Suprapubic skin (tissue), 4 donors: ENCODE measurements at regions not wholly inside any gene's neighbourhood (a gene's known extent, or its start where the extent isn't known, plus 50 kb on each side); places are given as distances from the start of the nearest gene placed in this dataset.

Experiments
- DNase-seq, 2 donors: peaks; one replicate each; pipeline ENCODE4 v3.0.0-alpha.2; 2019; ENCODE audit warnings: low spot score in 2 of 2
- H3K27ac ChIP-seq: fragments of 200-600 bp; sonication (generic); one replicate; pipeline ENCODE4 v1.5.1; 2019
- H3K27me3 ChIP-seq: fragments of 200-600 bp; sonication (generic); one replicate; pipeline ENCODE4 v1.5.1; 2019
- H3K36me3 ChIP-seq: fragments of 200-600 bp; sonication (generic); one replicate; pipeline ENCODE4 v1.5.1; 2019
- H3K4me1 ChIP-seq: fragments of 200-600 bp; sonication (generic); one replicate; pipeline ENCODE4 v1.5.1; 2019
- H3K4me3 ChIP-seq: fragments of 200-600 bp; sonication (generic); one replicate; pipeline ENCODE4 v1.5.1; 2019; ENCODE audit warnings: mild to moderate bottlenecking
- H3K9me3 ChIP-seq: fragments of 200-600 bp; sonication (generic); one replicate; pipeline ENCODE4 v1.5.1; 2019
- CTCF ChIP-seq, 2 donors: fragments of 200-600 bp in 1 of 2; fragments of 450-650 bp in 1 of 2; sonication (generic) in 1 of 2; IDR thresholded peaks; one replicate each; pipeline ENCODE4 v1.5.1; 2016 to 2019; ENCODE audit warnings: antibody characterized with exemption in 2 of 2, mild to moderate bottlenecking in 1 of 2, moderate library complexity in 1 of 2
- EP300 ChIP-seq: sonication (generic); formaldehyde crosslinking; IDR thresholded peaks from one replicate; pipeline ENCODE4 v1.6.1; 2017; ENCODE audit warnings: antibody characterized with exemption
- POLR2A ChIP-seq, 2 donors: fragments of 450-650 bp; IDR thresholded peaks; one replicate each; pipeline ENCODE4 v1.6.1; 2017; ENCODE audit warnings: antibody characterized with exemption in 2 of 2, mild to moderate bottlenecking in 2 of 2, moderate library complexity in 2 of 2
- POLR2AphosphoS5 ChIP-seq, 3 donors: sonication (generic); formaldehyde crosslinking; IDR thresholded peaks; one replicate each; pipeline ENCODE4 v1.6.1; 2017; ENCODE audit warnings: antibody characterized with exemption in 3 of 3
- WGBS: methylation state at CpG from one replicate; pipeline ENCODE4 v1.1.5; 2018; 5-methylcytosine and 5-hydroxymethylcytosine counted together

- peaks cover 23% of the 10 kb centered on the region for H3K4me1 ChIP-seq
- H3K27me3 ChIP-seq, result no peaks in the 10 kb centered on the region
- H3K27ac ChIP-seq, result no peak overlapping the region
- H3K4me3 ChIP-seq, result no peak overlapping the region
- no peak for DNase-seq
- H3K36me3 ChIP-seq, result no peaks in the 10 kb centered on the region
- WGBS, result 95% methylated on average over 1 of the region's 1 CpG
- no peaks in the 10 kb centered on the region for H3K9me3 ChIP-seq
- no peak for TF ChIP-seq POLR2A (IDR thresholded peaks at IDR 0.05)
- no peak for TF ChIP-seq EP300
- TF ChIP-seq POLR2AphosphoS5 (IDR thresholded peaks at IDR 0.05), result no peak
- TF ChIP-seq CTCF (IDR thresholded peaks at IDR 0.05), result no peak
These were observed 556.3 kb upstream of the KLF4 start for GRCh38 chr9:108045851-108046250.

DNA sequence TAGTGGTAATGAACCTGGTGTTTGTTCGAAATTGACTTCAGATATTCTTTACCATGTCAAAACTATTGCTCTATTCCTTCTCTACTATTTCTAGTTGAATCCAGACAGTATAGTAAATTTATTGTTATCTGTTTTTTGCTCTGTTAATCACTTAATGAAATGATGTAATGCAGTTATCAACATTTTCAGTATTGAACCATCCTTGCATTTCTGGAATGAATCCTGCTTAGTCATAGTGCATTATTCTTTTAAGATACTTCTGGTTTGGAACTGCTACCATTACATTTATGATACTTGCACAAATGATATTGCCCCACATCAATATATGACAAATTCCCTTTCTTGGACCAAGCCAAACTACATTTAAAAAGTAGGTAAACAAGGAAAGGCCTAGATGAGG, 554.0 kb upstream of the KLF4 start:
- TF ChIP-seq POLR2AphosphoS5 (IDR thresholded peaks at IDR 0.05) (no peak), CTCF (IDR thresholded peaks at IDR 0.05) (no peak), EP300 (no peak), POLR2A (IDR thresholded peaks at IDR 0.05) (no peak)
- Histone ChIP-seq H3K36me3 (no peaks in the 10 kb centered on the region), H3K9me3 (no peaks in the 10 kb centered on the region), H3K4me1 (peaks cover 13% of the 10 kb centered on the region), H3K4me3 (no peak overlapping the region), H3K27ac (no peak overlapping the region), H3K27me3 (no peaks in the 10 kb centered on the region)
- DNase-seq, result no peak
- WGBS, result 86% methylated on average over 1 of the region's 1 CpG

DNA sequence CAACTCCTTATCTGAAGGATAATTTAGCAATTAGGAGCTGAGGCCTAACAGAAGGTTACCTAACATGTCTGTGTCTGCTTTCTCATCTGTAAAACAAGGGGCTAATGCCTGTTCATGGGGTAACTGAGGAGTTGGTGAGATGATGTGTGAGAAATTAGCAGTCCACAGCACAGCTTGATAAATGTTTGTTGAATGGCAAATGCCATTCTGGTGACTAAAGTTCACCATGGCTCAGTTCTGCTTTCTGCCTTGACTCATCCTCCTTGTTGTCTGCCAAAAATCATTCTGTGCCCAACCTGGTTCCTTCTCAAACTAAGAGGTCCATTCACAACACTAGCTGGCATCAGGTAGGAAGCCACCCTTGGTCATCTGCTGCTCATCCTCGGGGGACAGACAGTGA, 552.0 kb upstream of the KLF4 start:
- 88% methylated on average over 1 of the region's 1 CpG for WGBS
- no peak overlapping the region for H3K4me3 ChIP-seq
- H3K36me3 ChIP-seq, result no peaks in the 10 kb centered on the region
- no peaks in the 10 kb centered on the region for H3K9me3 ChIP-seq
- DNase-seq, result no peak
- H3K4me1 ChIP-seq, result peaks cover 10% of the 10 kb centered on the region
- H3K27me3 ChIP-seq, result no peaks in the 10 kb centered on the region
- H3K27ac ChIP-seq, result no peak overlapping the region
- TF ChIP-seq POLR2A (IDR thresholded peaks at IDR 0.05), result no peak
- no peak for TF ChIP-seq POLR2AphosphoS5 (IDR thresholded peaks at IDR 0.05)
- TF ChIP-seq CTCF (IDR thresholded peaks at IDR 0.05), result no peak
- no peak for TF ChIP-seq EP300

- H3K9me3 ChIP-seq, result no peaks in the 10 kb centered on the region
- TF ChIP-seq POLR2A (IDR thresholded peaks at IDR 0.05) (no peak), POLR2AphosphoS5 (IDR thresholded peaks at IDR 0.05) (no peak)
- peaks cover 10% of the 10 kb centered on the region for H3K4me1 ChIP-seq
- 50% methylated on average over 1 of the region's 1 CpG for WGBS
- no peak overlapping the region for H3K4me3 ChIP-seq
- H3K36me3 ChIP-seq, result no peaks in the 10 kb centered on the region
- no peak for DNase-seq
- H3K27me3 ChIP-seq, result no peaks in the 10 kb centered on the region
- no peak overlapping the region for H3K27ac ChIP-seq
These were observed 551.2 kb upstream of the KLF4 start for GRCh38 chr9:108040783-108041182.

DNA sequence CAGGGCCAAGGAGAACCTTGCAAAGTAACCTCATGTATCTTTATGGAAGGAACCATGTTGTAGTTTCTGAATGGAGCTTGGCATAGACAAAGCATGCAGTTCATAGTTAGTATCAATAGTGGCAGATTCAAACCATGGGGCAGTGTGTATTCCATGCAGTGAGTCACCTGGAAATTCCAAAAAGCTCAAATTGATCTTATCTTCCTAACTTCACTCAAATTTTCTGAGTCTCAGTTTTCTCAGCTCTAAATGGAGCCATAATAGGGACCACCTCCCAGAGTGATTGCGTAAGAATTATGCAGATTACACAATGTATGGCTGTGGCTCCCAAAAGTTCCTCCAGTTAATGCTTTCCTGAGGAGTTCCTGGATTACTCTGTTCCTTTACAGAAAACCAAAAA, 549.9 kb upstream of the KLF4 start:
- TF ChIP-seq POLR2A (IDR thresholded peaks at IDR 0.05) (no peak), POLR2AphosphoS5 (IDR thresholded peaks at IDR 0.05) (no peak), CTCF (IDR thresholded peaks at IDR 0.05) (no peak), EP300 (no peak)

DNA sequence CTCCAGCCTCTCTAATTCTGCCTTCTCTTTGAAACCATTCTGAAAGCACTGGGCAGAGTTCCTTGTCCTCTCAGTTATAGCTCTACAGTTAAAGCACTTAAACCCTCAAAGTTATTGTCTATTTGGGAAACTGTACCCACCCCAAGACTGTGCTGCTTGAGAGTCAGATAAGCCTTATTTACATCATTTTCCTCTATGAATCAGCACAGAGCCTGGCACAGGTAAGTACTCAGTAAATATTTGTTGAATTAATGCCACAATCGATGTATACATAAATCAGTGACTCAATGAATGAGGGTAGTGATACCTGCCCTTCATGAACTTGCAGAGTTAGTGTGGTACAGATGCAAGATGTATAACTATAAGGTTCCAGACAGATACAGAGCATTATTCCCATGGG, 549.4 kb upstream of the KLF4 start:
- DNase-seq, result no peak
- Histone ChIP-seq H3K27ac (no peak overlapping the region), H3K4me3 (no peak overlapping the region), H3K36me3 (no peaks in the 10 kb centered on the region), H3K9me3 (no peaks in the 10 kb centered on the region), H3K4me1 (peaks cover 23% of the 10 kb centered on the region), H3K27me3 (no peaks in the 10 kb centered on the region)
- 55% methylated on average over 1 of the region's 1 CpG for WGBS
- TF ChIP-seq POLR2A (IDR thresholded peaks at IDR 0.05) (no peak), CTCF (IDR thresholded peaks at IDR 0.05) (no peak), EP300 (no peak), POLR2AphosphoS5 (IDR thresholded peaks at IDR 0.05) (no peak)

More for the DNA sequence above, 549.9 kb upstream of the KLF4 start:
- Histone ChIP-seq H3K4me3 (no peak overlapping the region), H3K27ac (no peak overlapping the region), H3K36me3 (no peaks in the 10 kb centered on the region), H3K27me3 (no peaks in the 10 kb centered on the region), H3K4me1 (peaks cover 18% of the 10 kb centered on the region), H3K9me3 (no peaks in the 10 kb centered on the region)
- DNase-seq, result no peak
- 100% methylated on average over 1 of the region's 1 CpG for WGBS
